NCI-H1930 (cell line): ENCODE measurements at regions not wholly inside any gene's neighbourhood (a gene's known extent, or its start where the extent isn't known, plus 50 kb on each side); places are given as distances from the start of the nearest gene placed in this dataset.

Source experiments
- DNase-seq, 2 experiments: peaks; one replicate each; lab custom pipeline; 2025; lab: John Stamatoyannopoulos, UW

GRCh38 chr18:55650363-55650870, 62.4 kb upstream of the TCF4 start:
- DNase-seq: no peak

- DNase-seq: no peak
Observed at GRCh38 chr18:55647331-55647730, 59.3 kb upstream of the TCF4 start.

- no peak for DNase-seq
Observed at GRCh38 chr18:55642191-55642590, 54.2 kb upstream of the TCF4 start.

GRCh38 chr18:55641486-55641885, 53.5 kb upstream of the TCF4 start:
- no peak for DNase-seq
